Superior temporal gyrus (tissue), 1 donor: ENCODE measurements at regions not wholly inside any gene's neighbourhood (a gene's known extent, or its start where the extent isn't known, plus 50 kb on each side); places are given as distances from the start of the nearest gene placed in this dataset.

Experiments used
- DNase-seq: peaks from one replicate; pipeline ENCODE4 v3.0.0-alpha.2; 2016; ENCODE audit errors: extremely low spot score

- DNase-seq, result peak; percentile 65
Measured at GRCh38 chr2:219951099-219951498, 323.7 kb downstream of the SLC4A3 start.

- DNase-seq, result no peak
Measured at GRCh38 chr2:219954331-219954730, 326.9 kb downstream of the SLC4A3 start.

GRCh38 chr2:219957820-219958219, 330.4 kb downstream of the SLC4A3 start:
- no peak for DNase-seq

GRCh38 chr2:219958941-219959340, 331.5 kb downstream of the SLC4A3 start:
- DNase-seq, result no peak

- DNase-seq, result no peak
Measured at GRCh38 chr2:219959471-219959870, 332.0 kb downstream of the SLC4A3 start.

GRCh38 chr2:219961947-219962498, 334.6 kb downstream of the SLC4A3 start:
- DNase-seq, result no peak

GRCh38 chr2:219962801-219963200, 335.4 kb downstream of the SLC4A3 start:
- DNase-seq, result no peak

- no peak for DNase-seq
Measured at GRCh38 chr2:219965287-219966194, 338.1 kb downstream of the SLC4A3 start.

GRCh38 chr2:219967247-219968245, 340.1 kb downstream of the SLC4A3 start:
- no peak for DNase-seq

- DNase-seq, result no peak
Measured at GRCh38 chr2:219968685-219969345, 341.4 kb downstream of the SLC4A3 start.

- no peak for DNase-seq
Measured at GRCh38 chr2:219969508-219969907, 342.1 kb downstream of the SLC4A3 start.

- no peak for DNase-seq
Measured at GRCh38 chr2:219973136-219973535, 345.7 kb downstream of the SLC4A3 start.

- DNase-seq, result no peak
Measured at GRCh38 chr2:219976871-219977270, 349.4 kb downstream of the SLC4A3 start.

- no peak for DNase-seq
Measured at GRCh38 chr2:219980638-219981037, 353.2 kb downstream of the SLC4A3 start.

GRCh38 chr2:219983836-219984235, 356.4 kb downstream of the SLC4A3 start:
- no peak for DNase-seq

- no peak for DNase-seq
Measured at GRCh38 chr2:219985017-219985416, 357.6 kb downstream of the SLC4A3 start.

GRCh38 chr2:219987830-219988229, 360.4 kb downstream of the SLC4A3 start:
- DNase-seq, result no peak

- no peak for DNase-seq
Measured at GRCh38 chr2:219989744-219990143, 362.3 kb downstream of the SLC4A3 start.

- no peak for DNase-seq
Measured at GRCh38 chr2:219991116-219991515, 363.7 kb downstream of the SLC4A3 start.

- no peak for DNase-seq
Measured at GRCh38 chr2:219995399-219995798, 368.0 kb downstream of the SLC4A3 start.

GRCh38 chr2:219995991-219996765, 368.7 kb downstream of the SLC4A3 start:
- no peak for DNase-seq
